Vagina (tissue), 2 donors: ENCODE measurements at regions not wholly inside any gene's neighbourhood (a gene's known extent, or its start where the extent isn't known, plus 50 kb on each side); places are given as distances from the start of the nearest gene placed in this dataset.

Experiments used
- CTCF ChIP-seq, 3 experiments: fragments of 450-650 bp in 2 of 3; fragments of 200-600 bp in 1 of 3; sonication (generic) in 1 of 3; IDR thresholded peaks; one replicate each; pipeline ENCODE4 v1.5.1; 2017 to 2019; ENCODE audit warnings: antibody characterized with exemption in 3 of 3, mild to moderate bottlenecking in 2 of 3, moderate library complexity in 2 of 3
- POLR2A ChIP-seq, 2 donors: fragments of 450-650 bp; IDR thresholded peaks; one replicate each; pipeline ENCODE4 v1.6.1; 2017; ENCODE audit warnings: antibody characterized with exemption in 2 of 2, mild to moderate bottlenecking in 2 of 2, moderate library complexity in 2 of 2

- TF ChIP-seq CTCF (IDR thresholded peaks at IDR 0.05) (no peak), POLR2A (IDR thresholded peaks at IDR 0.05) (no peak)
Measured at GRCh38 chr12:58071994-58072393, 130.6 kb downstream of the ATP23 start.
